ENCODE measurements at regions not wholly inside any gene's neighbourhood (a gene's known extent, or its start where the extent isn't known, plus 50 kb on each side); places are given as distances from the start of the nearest gene placed in this dataset.

DNA sequence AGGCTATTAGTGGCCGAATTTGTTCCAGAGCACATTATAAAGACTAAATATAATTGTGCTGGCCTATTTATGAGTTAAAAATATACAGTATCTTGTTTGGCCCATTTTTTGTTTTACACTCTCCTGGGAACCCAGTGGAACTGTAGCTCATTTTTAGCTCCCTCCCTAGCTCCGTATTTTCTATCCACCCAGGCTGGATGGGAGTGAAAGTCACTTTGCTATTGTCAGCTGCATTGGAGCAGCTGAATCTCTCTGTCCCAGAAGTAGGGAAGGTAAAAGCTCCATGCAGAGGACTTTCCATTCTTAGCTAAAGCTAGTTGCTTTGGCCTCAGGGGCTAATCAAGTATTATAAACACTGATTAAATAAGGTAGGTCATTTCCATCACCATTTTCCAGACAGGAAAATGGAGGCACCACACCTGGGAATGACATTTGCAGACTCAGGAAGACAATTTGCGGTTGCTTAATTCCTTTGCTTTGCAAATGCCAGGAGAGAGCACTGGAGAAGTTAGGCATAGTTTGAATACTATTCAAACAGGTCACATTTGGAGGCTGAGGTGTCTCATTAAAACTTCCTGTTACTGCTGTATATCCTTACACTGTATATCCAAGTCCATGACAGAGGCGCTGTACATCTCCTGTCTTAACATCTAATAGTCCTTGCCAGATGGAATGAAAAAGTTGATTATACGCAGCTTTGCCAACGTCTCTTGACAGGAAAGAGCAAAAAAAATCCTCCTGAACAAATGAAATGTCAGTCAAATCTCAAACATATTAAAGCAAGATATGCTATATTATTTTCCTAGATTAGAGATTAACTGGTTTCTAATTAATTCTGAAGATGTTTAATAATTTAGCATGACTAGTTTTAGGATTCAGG is 338.1 kb upstream of the KIRREL3 start:
- Histone ChIP-seq H3K27ac (ENCODE audit: low read depth, low read length) (no peak overlapping the region), H3K4me1 (ENCODE audit: control insufficient read depth, insufficient read depth, low read length) (no peaks in the 10 kb centered on the region), H3K4me3 (ENCODE audit: low read depth, low read length) (no peak overlapping the region), H3K9me3 (ENCODE audit: control insufficient read depth, insufficient read depth, low read length) (no peaks in the 10 kb centered on the region), H3K36me3 (ENCODE audit: control insufficient read depth, insufficient read depth, low read length) (no peaks in the 10 kb centered on the region), H3K27me3 (ENCODE audit: control insufficient read depth, insufficient read depth, low read length) (no peaks in the 10 kb centered on the region)
- 100% methylated on average over 1 of the region's 6 CpGs for WGBS (ENCODE audit: insufficient coverage)
- DNase-seq (ENCODE audit: low read depth in 4 of 6, low spot score in 6 of 6) = no peak

GRCh38 chr11:127334466-127334865 is 333.9 kb upstream of the KIRREL3 start:
- peaks cover 3% of the 10 kb centered on the region for H3K9me3 ChIP-seq (ENCODE audit: control insufficient read depth, insufficient read depth, low read length)
- no peaks in the 10 kb centered on the region for H3K27me3 ChIP-seq (ENCODE audit: control insufficient read depth, insufficient read depth, low read length)
- no peak overlapping the region for H3K27ac ChIP-seq (ENCODE audit: low read depth, low read length)
- H3K36me3 ChIP-seq (ENCODE audit: control insufficient read depth, insufficient read depth, low read length) = no peaks in the 10 kb centered on the region
- H3K4me1 ChIP-seq (ENCODE audit: control insufficient read depth, insufficient read depth, low read length) = no peaks in the 10 kb centered on the region
- H3K4me3 ChIP-seq (ENCODE audit: low read depth, low read length) = no peak overlapping the region
- WGBS (ENCODE audit: insufficient coverage) = no CpG with 5 or more reads among the region's 1 CpG
- no peak for DNase-seq (ENCODE audit: low read depth in 4 of 6, low spot score in 6 of 6)

- no peaks in the 10 kb centered on the region for H3K27me3 ChIP-seq (ENCODE audit: control insufficient read depth, insufficient read depth, low read length)
- WGBS (ENCODE audit: insufficient coverage) = no CpG with 5 or more reads among the region's 2 CpGs
- H3K4me3 ChIP-seq (ENCODE audit: low read depth, low read length) = no peak overlapping the region
- no peaks in the 10 kb centered on the region for H3K4me1 ChIP-seq (ENCODE audit: control insufficient read depth, insufficient read depth, low read length)
- DNase-seq (ENCODE audit: low read depth in 4 of 6, low spot score in 6 of 6) = no peak
- no peaks in the 10 kb centered on the region for H3K36me3 ChIP-seq (ENCODE audit: control insufficient read depth, insufficient read depth, low read length)
- H3K9me3 ChIP-seq (ENCODE audit: control insufficient read depth, insufficient read depth, low read length) = peaks cover 3% of the 10 kb centered on the region
- H3K27ac ChIP-seq (ENCODE audit: low read depth, low read length) = no peak overlapping the region
These were observed 332.3 kb upstream of the KIRREL3 start for GRCh38 chr11:127332896-127333295.

DNA sequence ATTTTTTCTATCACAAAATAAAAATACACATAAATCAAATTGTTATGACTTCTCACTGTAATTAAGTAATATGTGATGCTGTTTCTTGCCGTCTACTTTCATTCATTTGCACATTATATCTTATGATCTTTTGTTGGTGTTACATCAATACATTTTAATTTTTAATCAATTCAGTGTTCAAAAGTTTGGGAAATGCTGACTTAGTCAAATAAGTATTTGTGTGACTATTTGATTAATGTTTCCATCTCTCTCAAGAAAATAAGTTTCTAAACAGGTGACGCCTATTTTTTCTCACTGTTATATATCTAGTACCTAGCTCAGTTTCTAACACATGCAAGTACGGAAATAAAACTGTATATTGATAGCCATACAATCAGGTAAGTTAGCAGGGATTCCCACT is 329.5 kb upstream of the KIRREL3 start:
- no peak overlapping the region for H3K27ac ChIP-seq (ENCODE audit: low read depth, low read length)
- H3K4me1 ChIP-seq (ENCODE audit: control insufficient read depth, insufficient read depth, low read length) = no peaks in the 10 kb centered on the region
- H3K36me3 ChIP-seq (ENCODE audit: control insufficient read depth, insufficient read depth, low read length) = no peaks in the 10 kb centered on the region
- H3K4me3 ChIP-seq (ENCODE audit: low read depth, low read length) = no peak overlapping the region
- no peaks in the 10 kb centered on the region for H3K27me3 ChIP-seq (ENCODE audit: control insufficient read depth, insufficient read depth, low read length)
- DNase-seq (ENCODE audit: low read depth in 4 of 6, low spot score in 6 of 6) = no peak
- WGBS (ENCODE audit: insufficient coverage) = 67% methylated on average over 1 of the region's 3 CpGs
- H3K9me3 ChIP-seq (ENCODE audit: control insufficient read depth, insufficient read depth, low read length) = peaks cover 3% of the 10 kb centered on the region

- no peaks in the 10 kb centered on the region for H3K36me3 ChIP-seq (ENCODE audit: control insufficient read depth, insufficient read depth, low read length)
- H3K4me3 ChIP-seq (ENCODE audit: low read depth, low read length) = no peak overlapping the region
- H3K27me3 ChIP-seq (ENCODE audit: control insufficient read depth, insufficient read depth, low read length) = no peaks in the 10 kb centered on the region
- no peak overlapping the region for H3K27ac ChIP-seq (ENCODE audit: low read depth, low read length)
- no peaks in the 10 kb centered on the region for H3K4me1 ChIP-seq (ENCODE audit: control insufficient read depth, insufficient read depth, low read length)
- H3K9me3 ChIP-seq (ENCODE audit: control insufficient read depth, insufficient read depth, low read length) = no peaks in the 10 kb centered on the region
- WGBS (ENCODE audit: insufficient coverage) = no CpG with 5 or more reads among the region's 2 CpGs
- DNase-seq (ENCODE audit: low read depth in 4 of 6, low spot score in 6 of 6) = no peak
These were observed 307.7 kb upstream of the KIRREL3 start for GRCh38 chr11:127308291-127308690.

GRCh38 chr11:127307700-127308099 is 307.1 kb upstream of the KIRREL3 start:
- Histone ChIP-seq H3K4me3 (ENCODE audit: low read depth, low read length) (no peak overlapping the region), H3K9me3 (ENCODE audit: control insufficient read depth, insufficient read depth, low read length) (no peaks in the 10 kb centered on the region), H3K27me3 (ENCODE audit: control insufficient read depth, insufficient read depth, low read length) (no peaks in the 10 kb centered on the region), H3K27ac (ENCODE audit: low read depth, low read length) (no peak overlapping the region), H3K4me1 (ENCODE audit: control insufficient read depth, insufficient read depth, low read length) (no peaks in the 10 kb centered on the region), H3K36me3 (ENCODE audit: control insufficient read depth, insufficient read depth, low read length) (no peaks in the 10 kb centered on the region)
- DNase-seq (ENCODE audit: low read depth in 4 of 6, low spot score in 6 of 6) = no peak
- 82% methylated on average over 5 of the region's 5 CpGs for WGBS (ENCODE audit: insufficient coverage)

GRCh38 chr11:127304634-127305033 is 304.1 kb upstream of the KIRREL3 start:
- Histone ChIP-seq H3K27me3 (ENCODE audit: control insufficient read depth, insufficient read depth, low read length) (no peaks in the 10 kb centered on the region), H3K4me1 (ENCODE audit: control insufficient read depth, insufficient read depth, low read length) (no peaks in the 10 kb centered on the region), H3K36me3 (ENCODE audit: control insufficient read depth, insufficient read depth, low read length) (no peaks in the 10 kb centered on the region), H3K27ac (ENCODE audit: low read depth, low read length) (no peak overlapping the region), H3K9me3 (ENCODE audit: control insufficient read depth, insufficient read depth, low read length) (no peaks in the 10 kb centered on the region), H3K4me3 (ENCODE audit: low read depth, low read length) (no peak overlapping the region)
- 100% methylated on average over 1 of the region's 3 CpGs for WGBS (ENCODE audit: insufficient coverage)
- DNase-seq (ENCODE audit: low read depth in 4 of 6, low spot score in 6 of 6) = no peak

DNA sequence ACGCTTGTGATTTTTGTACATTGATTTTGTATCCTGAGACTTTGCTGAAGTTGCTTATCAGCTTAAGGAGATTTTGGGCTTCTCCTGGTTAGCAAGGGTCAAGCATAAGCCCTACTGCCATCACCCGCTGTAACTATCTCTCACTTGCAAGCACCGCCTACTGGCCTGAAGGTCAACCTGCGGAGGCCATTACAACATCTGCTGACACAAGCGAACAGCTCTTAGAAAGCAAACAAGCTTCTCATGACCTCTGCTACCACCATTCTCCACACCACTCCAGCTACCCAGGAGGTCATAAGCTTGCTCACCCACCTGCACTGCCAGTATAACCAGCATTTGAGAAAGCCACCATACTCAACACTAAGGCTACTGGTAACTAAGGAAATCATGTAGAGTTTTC is 288.4 kb upstream of the KIRREL3 start:
- no peaks in the 10 kb centered on the region for H3K36me3 ChIP-seq (ENCODE audit: control insufficient read depth, insufficient read depth, low read length)
- no peak for DNase-seq (ENCODE audit: low read depth in 4 of 6, low spot score in 6 of 6)
- WGBS (ENCODE audit: insufficient coverage) = 94% methylated on average over 4 of the region's 5 CpGs
- no peaks in the 10 kb centered on the region for H3K27me3 ChIP-seq (ENCODE audit: control insufficient read depth, insufficient read depth, low read length)
- H3K4me1 ChIP-seq (ENCODE audit: control insufficient read depth, insufficient read depth, low read length) = no peaks in the 10 kb centered on the region
- no peak overlapping the region for H3K27ac ChIP-seq (ENCODE audit: low read depth, low read length)
- H3K9me3 ChIP-seq (ENCODE audit: control insufficient read depth, insufficient read depth, low read length) = no peaks in the 10 kb centered on the region
- no peak overlapping the region for H3K4me3 ChIP-seq (ENCODE audit: low read depth, low read length)

DNA sequence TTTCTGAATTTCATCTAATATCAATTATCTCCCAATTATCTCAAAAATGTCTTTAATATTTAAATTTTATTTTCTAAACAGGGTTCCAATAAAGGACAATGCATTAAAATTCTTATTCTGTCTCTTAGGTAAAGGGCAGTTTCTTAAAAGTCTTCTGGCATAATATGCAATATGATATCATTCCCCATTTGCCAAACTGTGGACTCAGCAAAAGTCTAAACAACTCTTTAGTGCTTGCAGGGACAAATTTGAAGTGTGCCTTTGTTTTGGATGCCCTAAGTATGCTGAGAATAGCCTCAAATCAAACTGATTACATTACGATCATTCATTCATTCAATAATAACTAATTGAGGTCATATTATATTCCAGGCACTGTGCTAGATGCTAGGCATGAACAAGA is 281.0 kb upstream of the KIRREL3 start:
- Histone ChIP-seq H3K27me3 (ENCODE audit: control insufficient read depth, insufficient read depth, low read length) (no peaks in the 10 kb centered on the region), H3K4me3 (ENCODE audit: low read depth, low read length) (no peak overlapping the region), H3K36me3 (ENCODE audit: control insufficient read depth, insufficient read depth, low read length) (no peaks in the 10 kb centered on the region), H3K9me3 (ENCODE audit: control insufficient read depth, insufficient read depth, low read length) (no peaks in the 10 kb centered on the region), H3K27ac (ENCODE audit: low read depth, low read length) (no peak overlapping the region), H3K4me1 (ENCODE audit: control insufficient read depth, insufficient read depth, low read length) (no peaks in the 10 kb centered on the region)
- WGBS (ENCODE audit: insufficient coverage) = no CpG with 5 or more reads among the region's 1 CpG
- DNase-seq (ENCODE audit: low read depth in 4 of 6, low spot score in 6 of 6) = no peak

DNA sequence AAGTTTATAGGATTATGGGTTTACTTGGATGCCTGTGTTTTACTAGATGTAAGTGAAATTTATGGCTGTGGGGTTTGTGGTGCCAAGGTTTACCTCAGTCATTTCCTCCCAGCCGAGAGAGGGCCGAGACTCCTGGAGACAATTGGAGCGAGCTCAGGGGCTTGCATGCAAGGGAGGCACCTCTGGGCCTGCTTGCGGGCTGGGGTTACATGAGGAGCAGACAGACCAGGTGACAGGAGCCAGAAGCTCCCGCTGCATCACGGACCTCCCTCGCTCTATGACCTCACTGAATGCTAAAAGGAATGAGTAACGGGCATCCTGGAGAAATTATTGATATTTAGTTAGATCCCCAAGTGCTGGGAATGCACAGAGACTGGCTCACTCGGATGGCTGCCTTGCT is 275.2 kb upstream of the KIRREL3 start:
- Histone ChIP-seq H3K27ac (ENCODE audit: low read depth, low read length) (no peak overlapping the region), H3K27me3 (ENCODE audit: control insufficient read depth, insufficient read depth, low read length) (no peaks in the 10 kb centered on the region), H3K4me1 (ENCODE audit: control insufficient read depth, insufficient read depth, low read length) (no peaks in the 10 kb centered on the region), H3K9me3 (ENCODE audit: control insufficient read depth, insufficient read depth, low read length) (no peaks in the 10 kb centered on the region), H3K36me3 (ENCODE audit: control insufficient read depth, insufficient read depth, low read length) (no peaks in the 10 kb centered on the region), H3K4me3 (ENCODE audit: low read depth, low read length) (no peak overlapping the region)
- WGBS (ENCODE audit: insufficient coverage) = 83% methylated on average over 8 of the region's 9 CpGs
- peak in 1 of 6 donors; percentile 5 for DNase-seq (ENCODE audit: low read depth in 4 of 6, low spot score in 6 of 6)
